ENCODE measurements at regions not wholly inside any gene's neighbourhood (a gene's known extent, or its start where the extent isn't known, plus 50 kb on each side); places are given as distances from the start of the nearest gene placed in this dataset.

GRCh38 chr6:90722648-90723047, 135.8 kb upstream of the MAP3K7 start:
- Histone ChIP-seq H3K4me1 (no peaks in the 10 kb centered on the region), H3K4me3 (no peak overlapping the region), H3K36me3 (no peaks in the 10 kb centered on the region), H3K27ac (no peak overlapping the region), H3K9me3 (no peaks in the 10 kb centered on the region), H3K27me3 (no peaks in the 10 kb centered on the region)
- DNase-seq (ENCODE audit: extremely low spot score in 2 of 2): no peak
- intact Hi-C loops (cut with DNase I): no loop called here
- no peak for TF ChIP-seq POLR2AphosphoS5 (IDR thresholded peaks at IDR 0.05; ENCODE audit: insufficient read depth in 1 of 2, low read depth in 1 of 2)

GRCh38 chr6:90720404-90720803, 133.5 kb upstream of the MAP3K7 start:
- no peak for TF ChIP-seq POLR2A (IDR thresholded peaks at IDR 0.05)
- no peak for TF ChIP-seq CTCF (IDR thresholded peaks at IDR 0.05)
- TF ChIP-seq POLR2AphosphoS5 (IDR thresholded peaks at IDR 0.05; ENCODE audit: insufficient read depth in 1 of 2, low read depth in 1 of 2): no peak
- intact Hi-C loops (cut with DNase I): no loop called here
- Histone ChIP-seq H3K27me3 (no peaks in the 10 kb centered on the region), H3K27ac (no peak overlapping the region), H3K4me1 (no peaks in the 10 kb centered on the region), H3K36me3 (no peaks in the 10 kb centered on the region), H3K4me3 (no peak overlapping the region), H3K9me3 (no peaks in the 10 kb centered on the region)
- DNase-seq (ENCODE audit: extremely low spot score in 2 of 2): no peak

- Histone ChIP-seq H3K27ac (no peak overlapping the region), H3K27me3 (no peaks in the 10 kb centered on the region), H3K4me1 (no peaks in the 10 kb centered on the region), H3K9me3 (no peaks in the 10 kb centered on the region), H3K36me3 (no peaks in the 10 kb centered on the region), H3K4me3 (no peak overlapping the region)
- intact Hi-C loops (cut with DNase I): no loop called here
- DNase-seq (ENCODE audit: extremely low spot score in 2 of 2): no peak
- TF ChIP-seq CTCF (IDR thresholded peaks at IDR 0.05): no peak
- no peak for TF ChIP-seq POLR2AphosphoS5 (IDR thresholded peaks at IDR 0.05; ENCODE audit: insufficient read depth in 1 of 2, low read depth in 1 of 2)
- no peak for TF ChIP-seq POLR2A (IDR thresholded peaks at IDR 0.05)
Measured at GRCh38 chr6:90719321-90720195, 132.7 kb upstream of the MAP3K7 start.

GRCh38 chr6:90716376-90716775, 129.5 kb upstream of the MAP3K7 start:
- no peak overlapping the region for H3K27ac ChIP-seq
- no peaks in the 10 kb centered on the region for H3K27me3 ChIP-seq
- no peak overlapping the region for H3K4me3 ChIP-seq
- no peak for DNase-seq (ENCODE audit: extremely low spot score in 2 of 2)
- no peaks in the 10 kb centered on the region for H3K36me3 ChIP-seq
- no peaks in the 10 kb centered on the region for H3K9me3 ChIP-seq
- intact Hi-C loops (cut with DNase I): no loop called here
- no peak for TF ChIP-seq CTCF (IDR thresholded peaks at IDR 0.05)
- TF ChIP-seq POLR2AphosphoS5 (IDR thresholded peaks at IDR 0.05; ENCODE audit: insufficient read depth in 1 of 2, low read depth in 1 of 2): no peak
- TF ChIP-seq POLR2A (IDR thresholded peaks at IDR 0.05): no peak
- no peaks in the 10 kb centered on the region for H3K4me1 ChIP-seq

DNA sequence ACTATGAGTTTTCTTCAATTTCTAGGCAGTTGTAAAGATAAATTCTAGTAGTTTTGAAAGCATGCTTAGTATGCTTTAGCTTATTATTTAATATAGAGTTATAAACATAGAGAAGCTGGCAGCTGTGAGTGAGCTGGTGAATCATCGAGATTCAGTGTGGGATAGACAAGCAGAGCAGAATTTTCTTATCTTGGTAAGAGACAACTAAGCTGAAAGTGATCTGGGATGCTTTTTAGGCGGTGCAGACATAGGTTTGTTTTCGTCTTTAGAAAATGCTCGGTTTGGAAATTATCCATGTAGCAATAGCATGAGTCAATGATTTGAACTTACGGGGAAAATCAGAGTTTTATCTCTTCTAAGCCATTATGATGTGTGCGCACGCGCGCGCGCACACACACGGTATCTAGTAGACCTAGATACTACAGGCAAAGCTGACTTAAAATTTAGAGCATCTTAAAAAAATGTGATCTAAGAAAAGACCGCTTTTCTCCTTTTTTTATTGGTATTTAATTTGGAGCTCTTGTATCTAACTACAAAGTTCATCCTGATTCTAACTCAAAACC, 128.3 kb upstream of the MAP3K7 start:
- H3K4me3 ChIP-seq: no peak overlapping the region
- H3K4me1 ChIP-seq: no peaks in the 10 kb centered on the region
- no peak for TF ChIP-seq POLR2A (IDR thresholded peaks at IDR 0.05)
- no peak for TF ChIP-seq POLR2AphosphoS5 (IDR thresholded peaks at IDR 0.05; ENCODE audit: insufficient read depth in 1 of 2, low read depth in 1 of 2)
- no peak for TF ChIP-seq CTCF (IDR thresholded peaks at IDR 0.05)
- DNase-seq (ENCODE audit: extremely low spot score in 2 of 2): no peak
- H3K36me3 ChIP-seq: no peaks in the 10 kb centered on the region
- H3K27me3 ChIP-seq: no peaks in the 10 kb centered on the region
- no peaks in the 10 kb centered on the region for H3K9me3 ChIP-seq
- no peak overlapping the region for H3K27ac ChIP-seq
- intact Hi-C loops (cut with DNase I): no loop called here
